Mesodermal cell (in vitro differentiated cells): ENCODE measurements at regions not wholly inside any gene's neighbourhood (a gene's known extent, or its start where the extent isn't known, plus 50 kb on each side); places are given as distances from the start of the nearest gene placed in this dataset.
"Not testable (repeated sequence)": the region's sequence is repeated elsewhere in the genome, so short reads cannot be mapped to it uniquely, and the experiment has no call there.

Source experiments
- H3K27ac ChIP-seq: 2 replicates; pipeline ENCODE4 v1.7.0; 2013; ENCODE audit warnings: mild to moderate bottlenecking, low read depth, low read length, moderate library complexity; ENCODE audit not compliant: severe bottlenecking
- H3K36me3 ChIP-seq: 2 replicates; pipeline ENCODE4 v1.7.1; 2013; ENCODE audit warnings: mild to moderate bottlenecking, low read length, moderate library complexity; ENCODE audit not compliant: control insufficient read depth, insufficient read depth
- H3K4me1 ChIP-seq: one replicate; pipeline ENCODE4 v1.7.1; 2013; ENCODE audit warnings: mild to moderate bottlenecking, low read length; ENCODE audit not compliant: insufficient read depth, control insufficient read depth, poor library complexity, severe bottlenecking
- H3K4me3 ChIP-seq: 2 replicates; pipeline ENCODE4 v1.7.0; 2013; ENCODE audit warnings: low read length, control low read depth, mild to moderate bottlenecking; ENCODE audit not compliant: insufficient read depth, poor library complexity, severe bottlenecking; ENCODE audit errors: extremely low read depth
- H3K9me3 ChIP-seq: 2 replicates; pipeline ENCODE4 v1.7.1; 2013; ENCODE audit warnings: mild to moderate bottlenecking, low read length, moderate library complexity; ENCODE audit not compliant: control insufficient read depth
- WGBS, 2 experiments: methylation state at CpG; one replicate each; pipeline ENCODE4 v1.1.5; 2013; ENCODE audit warnings: missing lambda C conversion rate in 2 of 2; ENCODE audit not compliant: insufficient coverage in 2 of 2; 5-methylcytosine and 5-hydroxymethylcytosine counted together

DNA sequence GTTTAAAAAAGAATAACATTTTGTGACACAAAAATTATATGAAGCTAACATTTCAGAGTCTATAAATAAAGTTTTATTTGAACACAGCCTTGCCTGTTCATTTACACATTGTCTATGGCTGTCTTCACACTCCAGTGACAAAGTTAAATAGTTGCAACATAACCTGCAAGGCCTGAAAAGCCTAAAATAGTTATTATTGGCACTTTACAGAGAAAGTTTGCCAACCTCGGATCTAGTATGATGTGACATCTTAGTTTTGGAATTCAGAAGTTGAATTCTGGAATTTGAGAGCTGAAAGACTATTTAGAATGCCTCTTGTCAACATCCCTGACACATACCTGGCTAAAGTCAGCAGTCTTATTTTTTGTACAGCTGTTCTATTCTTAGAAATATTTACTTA, 68.3 kb downstream of the DYRK2 start:
- WGBS, 2 experiments = 100% methylated on average over 1 of the region's 1 CpG; no CpG with 5 or more reads in 1 of the 2 experiments
- Histone ChIP-seq H3K9me3 (no peaks in the 10 kb centered on the region), H3K36me3 (no peaks in the 10 kb centered on the region), H3K4me1 (peaks cover 4% of the 10 kb centered on the region), H3K27ac (no peak overlapping the region), H3K4me3 (no peak overlapping the region)

- H3K27ac ChIP-seq, H3K9me3 ChIP-seq, H3K4me3 ChIP-seq, H3K4me1 ChIP-seq, H3K36me3 ChIP-seq: not testable (repeated sequence)
- 97 to 100% methylated on average over 1 to 7 of the region's 30 CpGs for WGBS, 2 experiments
These were observed 70.8 kb downstream of the DYRK2 start for GRCh38 chr12:67719303-67719702.

GRCh38 chr12:67720351-67720856, 71.9 kb downstream of the DYRK2 start:
- WGBS, 2 experiments = 90 to 100% methylated on average over 2 of the region's 3 CpGs
- no peaks in the 10 kb centered on the region for H3K36me3 ChIP-seq
- no peak overlapping the region for H3K27ac ChIP-seq
- no peaks in the 10 kb centered on the region for H3K9me3 ChIP-seq
- H3K4me3 ChIP-seq = no peak overlapping the region
- H3K4me1 ChIP-seq = peaks cover 7% of the 10 kb centered on the region

- Histone ChIP-seq H3K4me3 (no peak overlapping the region), H3K27ac (no peak overlapping the region), H3K9me3 (no peaks in the 10 kb centered on the region), H3K4me1 (peaks cover 7% of the 10 kb centered on the region), H3K36me3 (no peaks in the 10 kb centered on the region)
- WGBS, 2 experiments = 90 to 94% methylated on average over 3 to 4 of the region's 4 CpGs
These were observed 72.7 kb downstream of the DYRK2 start for GRCh38 chr12:67721248-67721647.

DNA sequence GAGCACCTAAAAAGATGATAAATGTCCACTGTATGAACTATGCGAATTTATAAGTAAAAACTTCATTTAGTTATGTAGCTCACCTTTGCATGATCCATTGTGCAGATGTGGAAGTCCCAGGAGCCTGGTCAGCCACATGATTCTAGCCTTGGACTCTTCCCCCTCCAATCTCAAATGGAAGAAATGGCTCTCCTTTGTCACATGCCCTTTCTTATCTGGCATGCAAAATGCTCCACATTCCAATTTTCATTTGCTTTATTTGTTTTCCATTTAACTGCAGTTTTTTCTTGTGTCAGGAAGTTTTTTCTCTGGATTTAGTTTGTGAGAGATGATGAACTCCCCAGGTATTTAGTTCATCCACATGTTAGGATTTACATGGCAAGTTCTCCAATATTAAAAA, 73.8 kb downstream of the DYRK2 start:
- Histone ChIP-seq H3K4me1 (peaks cover 3% of the 10 kb centered on the region), H3K36me3 (no peaks in the 10 kb centered on the region), H3K27ac (no peak overlapping the region), H3K4me3 (no peak overlapping the region), H3K9me3 (no peaks in the 10 kb centered on the region)
- 83% methylated on average over 1 of the region's 1 CpG; no CpG with 5 or more reads in 1 of the 2 experiments for WGBS, 2 experiments

DNA sequence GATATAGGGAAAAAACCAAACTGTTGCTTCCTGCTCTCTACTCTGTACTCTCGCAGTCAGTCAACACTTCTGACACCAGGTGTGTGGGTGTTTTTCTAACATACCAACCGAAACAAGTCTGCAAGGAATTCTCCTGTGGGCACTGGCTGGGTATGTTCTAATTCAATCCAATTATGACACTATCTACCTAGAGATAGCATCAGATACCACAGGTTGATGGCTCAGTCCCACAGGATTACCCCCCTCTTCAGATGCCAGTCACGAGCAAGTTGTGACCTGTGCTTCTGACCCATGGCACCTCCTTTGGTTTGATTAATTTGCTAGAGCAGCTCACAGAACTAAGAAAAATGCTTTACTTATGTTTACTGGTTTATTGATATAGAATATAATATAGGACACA, 78.3 kb downstream of the DYRK2 start:
- WGBS, 2 experiments = 100% methylated on average over 2 of the region's 3 CpGs
- no peak overlapping the region for H3K4me3 ChIP-seq
- no peaks in the 10 kb centered on the region for H3K36me3 ChIP-seq
- H3K9me3 ChIP-seq = no peaks in the 10 kb centered on the region
- H3K4me1 ChIP-seq = peaks cover 3% of the 10 kb centered on the region
- H3K27ac ChIP-seq = no peak overlapping the region

- Histone ChIP-seq H3K9me3 (no peaks in the 10 kb centered on the region), H3K27ac (no peak overlapping the region), H3K4me1 (peaks cover 3% of the 10 kb centered on the region), H3K36me3 (no peaks in the 10 kb centered on the region), H3K4me3 (no peak overlapping the region)
- 95 to 100% methylated on average over 2 to 3 of the region's 6 CpGs for WGBS, 2 experiments
These were observed 79.4 kb downstream of the DYRK2 start for GRCh38 chr12:67727702-67728666.

- Histone ChIP-seq H3K4me1 (no peaks in the 10 kb centered on the region), H3K9me3 (no peaks in the 10 kb centered on the region), H3K4me3 (no peak overlapping the region), H3K27ac (no peak overlapping the region), H3K36me3 (no peaks in the 10 kb centered on the region)
- 87 to 96% methylated on average over 4 of the region's 4 CpGs for WGBS, 2 experiments
These were observed 84.3 kb downstream of the DYRK2 start for GRCh38 chr12:67732857-67733256.

GRCh38 chr12:67735868-67736267, 87.3 kb downstream of the DYRK2 start:
- H3K4me3 ChIP-seq = no peak overlapping the region
- H3K4me1 ChIP-seq = peaks cover 5% of the 10 kb centered on the region
- no peaks in the 10 kb centered on the region for H3K36me3 ChIP-seq
- 64 to 89% methylated on average over 2 to 4 of the region's 4 CpGs for WGBS, 2 experiments
- no peaks in the 10 kb centered on the region for H3K9me3 ChIP-seq
- no peak overlapping the region for H3K27ac ChIP-seq

- 57% methylated on average over 1 of the region's 1 CpG; no CpG with 5 or more reads in 1 of the 2 experiments for WGBS, 2 experiments
- no peak overlapping the region for H3K27ac ChIP-seq
- peaks cover 25% of the 10 kb centered on the region for H3K4me1 ChIP-seq
- H3K36me3 ChIP-seq = no peaks in the 10 kb centered on the region
- no peaks in the 10 kb centered on the region for H3K9me3 ChIP-seq
- no peak overlapping the region for H3K4me3 ChIP-seq
These were observed 92.2 kb downstream of the DYRK2 start for GRCh38 chr12:67740711-67741110.

DNA sequence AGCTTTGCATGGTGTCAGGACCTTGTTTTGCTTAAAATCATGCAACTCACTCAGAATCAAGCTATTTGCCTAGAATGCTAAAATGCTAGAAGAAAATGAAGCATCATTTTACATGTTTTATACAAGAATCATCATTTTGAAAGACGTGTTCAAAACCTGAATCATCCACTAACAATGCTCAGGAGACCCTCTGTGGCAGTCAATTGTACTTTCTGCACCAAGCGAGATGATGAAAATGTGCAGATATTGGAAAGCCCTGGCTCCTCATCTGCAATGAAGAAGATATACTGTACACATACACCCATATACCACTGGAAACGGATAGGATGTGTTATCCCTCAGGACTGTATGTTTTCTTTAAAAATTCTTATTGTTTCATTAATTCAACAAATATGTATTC, 92.7 kb downstream of the DYRK2 start:
- no peak overlapping the region for H3K4me3 ChIP-seq
- 92% methylated on average over 2 of the region's 3 CpGs; no CpG with 5 or more reads in 1 of the 2 experiments for WGBS, 2 experiments
- H3K4me1 ChIP-seq = peaks cover 25% of the 10 kb centered on the region
- no peaks in the 10 kb centered on the region for H3K9me3 ChIP-seq
- no peak overlapping the region for H3K27ac ChIP-seq
- H3K36me3 ChIP-seq = no peaks in the 10 kb centered on the region
